ENCODE measurements at regions not wholly inside any gene's neighbourhood (a gene's known extent, or its start where the extent isn't known, plus 50 kb on each side); places are given as distances from the start of the nearest gene placed in this dataset.

DNA sequence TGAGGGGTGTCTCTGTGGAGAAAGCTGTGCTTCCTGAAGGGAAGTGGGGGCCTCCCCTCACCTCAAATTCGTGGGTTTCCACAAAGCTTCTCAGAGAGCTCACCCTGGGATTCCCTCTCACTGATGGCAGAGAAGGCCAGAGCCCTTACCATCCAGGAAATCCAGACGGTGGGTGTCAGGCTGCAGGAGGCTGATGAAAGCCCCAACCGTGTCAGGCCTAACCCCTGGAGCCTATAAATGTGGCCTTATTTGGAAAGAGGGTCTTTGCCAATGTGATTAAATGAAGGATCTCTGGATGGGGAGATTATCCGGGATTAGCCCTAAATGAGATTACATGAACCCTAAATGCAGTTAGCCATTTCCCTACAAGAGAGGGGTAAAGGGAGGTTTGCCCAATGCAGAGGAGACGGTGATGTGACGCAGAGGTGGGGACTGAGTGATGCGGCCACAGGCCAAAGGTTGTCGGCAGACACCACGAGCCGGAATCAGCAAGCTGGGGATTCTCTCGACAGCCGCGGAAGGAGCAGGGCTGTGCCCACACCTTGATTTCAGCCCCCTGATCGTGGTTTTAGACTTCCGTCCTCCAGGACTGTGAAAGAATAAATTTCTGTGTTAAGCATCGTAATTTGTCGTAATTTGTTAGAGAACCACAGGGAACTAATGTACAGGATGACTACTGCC is 82.6 kb downstream of the TOMM20 start:
- Histone ChIP-seq H3K79me2 (ENCODE audit: insufficient read depth, low read length) (no peaks in the 10 kb centered on the region), H3K4me2 (ENCODE audit: insufficient read depth, insufficient read length, low read length) (no peak overlapping the region), H4K8ac (replicated peaks; ENCODE audit: insufficient read length, low read depth, low read length) (no peak overlapping the region), H2BK5ac (ENCODE audit: insufficient read length, low read length) (no peak overlapping the region), H3K79me1 (ENCODE audit: insufficient read depth, low read depth, low read length, poor library complexity, severe bottlenecking) (no peaks in the 10 kb centered on the region), H3K4ac (ENCODE audit: low read depth, low read length) (no peak overlapping the region), H3K23me2 (ENCODE audit: insufficient read length, low read depth, low read length, poor library complexity, severe bottlenecking) (no peaks in the 10 kb centered on the region), H3K9me3 (ENCODE audit: control insufficient read depth, low read depth, low read length) (no peaks in the 10 kb centered on the region), H2BK12ac (ENCODE audit: insufficient read length, low read depth, low read length) (no peak overlapping the region), H2AFZ (ENCODE audit: low read length) (no peak overlapping the region), H3K14ac (ENCODE audit: insufficient read depth, low read length) (no peak overlapping the region), H2AK5ac (ENCODE audit: insufficient read length, low read length) (no peak overlapping the region), H3K27ac (ENCODE audit: insufficient read length, low read depth, low read length) (no peak overlapping the region), H3T11ph (ENCODE audit: low read length) (no peak overlapping the region), H2BK120ac (ENCODE audit: low read depth, low read length, poor library complexity, severe bottlenecking) (no peak overlapping the region), H2BK20ac (ENCODE audit: low read depth, low read length, poor library complexity, severe bottlenecking) (no peak overlapping the region), H3K18ac (ENCODE audit: insufficient read length, low read depth, low read length) (no peak overlapping the region), H4K91ac (ENCODE audit: insufficient read length, low read depth, low read length) (no peak overlapping the region), H4K20me1 (ENCODE audit: control insufficient read depth, insufficient read depth, insufficient read length) (no peaks in the 10 kb centered on the region), H3K4me1 (ENCODE audit: insufficient read depth, low read length) (no peaks in the 10 kb centered on the region), H3K56ac (ENCODE audit: insufficient read length, low read depth, low read length) (no peak overlapping the region), H3K27me3 (ENCODE audit: insufficient read depth, low read length) (no peaks in the 10 kb centered on the region), H4K5ac (ENCODE audit: insufficient read length, low read depth, low read length) (no peak overlapping the region), H2BK15ac (ENCODE audit: low read depth, low read length) (no peak overlapping the region), H3K9ac (ENCODE audit: extremely low read depth, insufficient read length, low read length) (no peak overlapping the region), H3K23ac (ENCODE audit: insufficient read length, low read depth, low read length) (no peak overlapping the region)
- no peak for DNase-seq
- H3K4me1 Mint-ChIP-seq: peaks cover 7 to 9% of the 10 kb centered on the region in 2 experiments
- H3K9me3 Mint-ChIP-seq: no peaks in the 10 kb centered on the region; a peak in 1 of 5 replicates
- no peaks in the 10 kb centered on the region for H3K27me3 Mint-ChIP-seq (ENCODE audit: low read depth)
- TF ChIP-seq CTCF (conservative IDR thresholded peaks at IDR 0.05): no peak
- peaks cover 0 to 1% (median 0%) of the 10 kb centered on the region in 3 experiments; a peak in 1 of 7 replicates for H3K36me3 Mint-ChIP-seq (ENCODE audit: insufficient read depth in 1 of 3, low read depth in 3 of 3)
- H3K4me3 Mint-ChIP-seq: no peak overlapping the region
- no CpG with 5 or more reads among the region's 17 CpGs for WGBS (ENCODE audit: extremely low coverage, insufficient read length, low lambda C conversion rate)
- no peak overlapping the region; a peak in 1 of 7 replicates for H3K27ac Mint-ChIP-seq

Measured in H9 (cell line).